ENCODE measurements at regions not wholly inside any gene's neighbourhood (a gene's known extent, or its start where the extent isn't known, plus 50 kb on each side); places are given as distances from the start of the nearest gene placed in this dataset.

GRCh38 chr2:147177071-147177857 is 667.6 kb upstream of the ACVR2A start (continued):
- TF ChIP-seq EGR2 (tag by site-specific recombination; IDR thresholded peaks at IDR 0.05; ENCODE audit: low read depth), result no peak

- POLR2A ChIA-PET, result no interaction called here
- Histone ChIP-seq H3K36me3 (ENCODE audit: control insufficient read depth in 2 of 2, insufficient read depth in 1 of 2, low read length in 2 of 2) (no peaks in the 10 kb centered on the region), H3K9me3 (ENCODE audit: control insufficient read depth, insufficient read depth, low read depth, low read length) (no peaks in the 10 kb centered on the region), H3K27ac (ENCODE audit: extremely low read depth, low read depth, low read length) (no peak overlapping the region), H3K4me3 (ENCODE audit: low read depth, low read length) (no peak overlapping the region), H3K4me1 (ENCODE audit: control insufficient read depth, insufficient read depth, low read length) (no peaks in the 10 kb centered on the region)
- TF ChIP-seq ZBTB10 (tag by site-specific recombination; IDR thresholded peaks at IDR 0.05) (no peak), ZNF169 (tag by site-specific recombination; IDR thresholded peaks at IDR 0.05) (no peak), ZEB2 (tag by site-specific recombination; IDR thresholded peaks at IDR 0.05) (no peak), HOXC10 (CRISPR knock-in tag; IDR thresholded peaks at IDR 0.05) (no peak), YY1 (tag by site-specific recombination; IDR thresholded peaks at IDR 0.05) (no peak), ZNF416 (tag by site-specific recombination; IDR thresholded peaks at IDR 0.05) (no peak), ZNF48 (tag by site-specific recombination; IDR thresholded peaks at IDR 0.05) (no peak), ZNF280D (tag by site-specific recombination; IDR thresholded peaks at IDR 0.05) (no peak), ZNF133 (tag by site-specific recombination; IDR thresholded peaks at IDR 0.05) (no peak), ZNF394 (tag by site-specific recombination; IDR thresholded peaks at IDR 0.05; ENCODE audit: borderline replicate concordance) (no peak), ZNF596 (tag by site-specific recombination; IDR thresholded peaks at IDR 0.05) (no peak), ZBTB20 (tag by site-specific recombination; IDR thresholded peaks at IDR 0.05) (no peak), INSM2 (tag by site-specific recombination; IDR thresholded peaks at IDR 0.05) (no peak), HOXD13 (CRISPR knock-in tag; IDR thresholded peaks at IDR 0.05; ENCODE audit: borderline replicate concordance) (no peak), HOXA7 (CRISPR knock-in tag; IDR thresholded peaks at IDR 0.05; ENCODE audit: borderline replicate concordance) (no peak)
- CTCF ChIA-PET, result no interaction called here
Observed at GRCh38 chr2:147174824-147175254, 670.0 kb upstream of the ACVR2A start.

GRCh38 chr2:147173798-147174197 is 671.0 kb upstream of the ACVR2A start:
- TF ChIP-seq ZNF132 (tag by site-specific recombination; IDR thresholded peaks at IDR 0.05; ENCODE audit: borderline replicate concordance), result no peak
- no peak for TF ChIP-seq ZNF174 (tag by site-specific recombination; IDR thresholded peaks at IDR 0.05)
- TF ChIP-seq TRIM28 (IDR thresholded peaks at IDR 0.05; ENCODE audit: borderline replicate concordance, low read length), result no peak
- no peak for TF ChIP-seq TCF7L2 (IDR thresholded peaks at IDR 0.05; ENCODE audit: borderline replicate concordance, low read depth, low read length)
- H3K9me3 ChIP-seq (ENCODE audit: control insufficient read depth, insufficient read depth, low read depth, low read length), result no peaks in the 10 kb centered on the region
- CTCF ChIA-PET, result no interaction called here
- no peaks in the 10 kb centered on the region for H3K36me3 ChIP-seq (ENCODE audit: control insufficient read depth in 2 of 2, insufficient read depth in 1 of 2, low read length in 2 of 2)
- no peaks in the 10 kb centered on the region for H3K4me1 ChIP-seq (ENCODE audit: control insufficient read depth, insufficient read depth, low read length)
- no peak overlapping the region for H3K27ac ChIP-seq (ENCODE audit: extremely low read depth, low read depth, low read length)
- H3K4me3 ChIP-seq (ENCODE audit: low read depth, low read length), result no peak overlapping the region
- POLR2A ChIA-PET, result no interaction called here

Data from HEK293 (cell line).